GM19239 (cell line): ENCODE measurements at regions not wholly inside any gene's neighbourhood (a gene's known extent, or its start where the extent isn't known, plus 50 kb on each side); places are given as distances from the start of the nearest gene placed in this dataset.
"Not testable (repeated sequence)": the region's sequence is repeated elsewhere in the genome, so short reads cannot be mapped to it uniquely, and the experiment has no call there.

Experiments used
- DNase-seq: peaks from one replicate; pipeline ENCODE4 v3.0.0; 2011; ENCODE audit warnings: low spot score; ENCODE audit not compliant: insufficient read length
- FAIRE-seq: peaks from 2 replicates; lab custom pipeline; 2011; peaks lifted over from hg19 to GRCh38; lab: Jason Lieb, UNC

DNA sequence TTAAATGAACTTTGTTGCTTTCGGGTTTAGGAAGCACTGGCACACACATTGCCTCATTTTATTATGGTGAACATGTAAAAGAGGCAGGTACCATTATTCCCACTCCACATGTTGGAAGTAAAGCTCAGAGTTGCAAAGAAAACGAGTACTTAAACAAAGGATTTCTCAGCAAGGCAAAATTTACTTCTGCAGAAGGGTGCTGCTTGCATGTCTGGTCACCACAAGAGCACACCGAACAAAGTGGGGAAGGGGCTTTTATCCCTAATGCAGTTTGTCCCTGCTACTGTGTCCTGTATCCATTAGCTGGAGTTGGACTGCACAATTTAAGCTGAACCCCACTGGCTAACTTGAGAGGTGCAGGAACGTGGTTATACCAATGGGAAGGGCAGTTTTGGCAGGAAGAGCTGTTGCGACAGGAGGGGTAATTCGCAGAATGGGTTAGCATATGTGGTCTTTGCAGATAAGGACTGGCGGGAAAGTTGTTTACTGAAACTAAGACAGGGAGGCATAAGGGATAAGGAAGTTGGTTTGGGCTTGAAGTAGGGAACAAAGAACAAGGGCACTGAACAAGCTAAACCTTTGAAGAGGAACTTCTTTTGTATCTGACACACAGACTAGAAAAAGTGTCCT lies 545.5 kb downstream of the UQCRFS1 start:
- FAIRE-seq: no peak
- no peak for DNase-seq

DNA sequence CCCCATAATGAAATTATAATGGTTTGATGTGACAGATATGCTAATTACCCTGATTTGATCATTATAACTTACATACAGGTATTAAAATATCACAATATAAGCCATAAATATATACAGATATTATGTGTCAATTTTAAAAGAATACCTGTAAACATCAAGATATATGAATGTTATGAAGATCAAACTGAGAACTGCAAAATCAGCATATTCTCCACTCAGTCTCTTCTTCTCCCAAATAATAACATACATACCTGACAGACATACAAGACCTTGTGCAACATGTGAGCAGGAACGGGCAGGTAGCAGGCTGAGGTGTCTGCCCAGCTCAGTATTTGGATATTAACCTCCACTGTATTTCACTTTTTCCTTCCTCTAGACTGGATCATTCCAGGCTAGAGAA lies 547.2 kb downstream of the UQCRFS1 start:
- DNase-seq: no peak
- FAIRE-seq: no peak

DNA sequence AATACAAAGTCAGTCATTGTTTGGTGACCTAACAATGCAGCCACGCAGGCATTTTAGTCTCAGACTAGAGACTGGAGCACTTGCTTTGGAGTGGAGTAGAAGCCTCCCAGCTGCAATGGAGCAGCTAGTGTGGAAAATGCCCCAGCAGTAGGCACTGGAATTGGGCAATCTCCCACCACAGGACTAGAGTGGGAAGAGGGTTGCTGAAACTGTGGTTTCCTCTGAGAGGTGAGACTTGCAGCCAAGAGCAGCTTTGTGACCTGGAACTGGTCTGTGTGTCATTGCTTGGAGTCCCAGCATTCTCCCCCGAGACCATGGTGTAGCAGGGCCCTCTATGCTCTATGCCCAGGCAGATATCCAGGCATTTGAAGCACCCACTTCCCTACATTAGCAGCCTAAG lies 556.3 kb downstream of the UQCRFS1 start:
- no peak for DNase-seq
- no peak for FAIRE-seq

DNA sequence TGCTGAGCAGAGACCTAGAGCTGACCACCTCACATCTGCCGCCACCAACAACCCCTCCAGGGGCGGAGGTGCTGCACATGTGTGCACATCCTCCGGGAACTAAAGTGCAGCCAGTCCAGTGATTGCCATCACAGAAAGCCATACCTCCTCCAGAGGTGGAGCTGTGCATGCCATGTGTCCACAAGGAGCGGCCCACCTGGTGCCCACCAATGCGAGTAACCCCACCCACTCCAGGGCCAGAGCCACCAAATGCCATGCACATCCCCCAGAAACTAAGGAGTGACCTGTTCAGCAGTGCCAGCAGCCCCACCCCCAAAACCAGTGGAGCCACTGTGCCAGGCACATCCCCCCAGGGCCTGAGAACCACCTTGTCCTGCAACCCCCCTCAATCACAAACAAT lies 557.9 kb downstream of the UQCRFS1 start:
- FAIRE-seq (no peak), DNase-seq (no peak)

GRCh38 chr19:28652765-28653164 lies 560.2 kb downstream of the UQCRFS1 start:
- FAIRE-seq (no peak), DNase-seq (no peak)

DNA sequence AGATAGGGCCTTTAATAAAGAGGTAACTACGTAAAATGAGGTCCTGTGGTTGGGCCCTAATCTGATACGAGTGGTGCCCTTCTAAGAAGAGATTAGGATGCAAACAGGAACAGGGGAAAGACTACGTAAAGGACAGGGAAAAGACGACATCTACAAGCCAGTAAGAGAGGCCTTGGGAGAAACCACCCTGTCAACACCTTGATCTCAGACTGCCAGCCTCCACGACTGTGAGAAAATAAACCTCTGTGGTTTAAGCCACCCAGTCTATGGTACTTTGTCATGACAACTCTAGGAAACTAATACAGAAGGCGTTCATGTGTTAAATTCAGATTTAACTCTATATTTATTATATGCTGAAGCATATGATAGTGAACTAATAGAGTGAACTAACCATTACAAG lies 566.3 kb downstream of the UQCRFS1 start:
- FAIRE-seq (no peak), DNase-seq (no peak)

- FAIRE-seq: no peak
- no peak for DNase-seq
Measured at GRCh38 chr19:28644169-28644775, 568.7 kb downstream of the UQCRFS1 start.

DNA sequence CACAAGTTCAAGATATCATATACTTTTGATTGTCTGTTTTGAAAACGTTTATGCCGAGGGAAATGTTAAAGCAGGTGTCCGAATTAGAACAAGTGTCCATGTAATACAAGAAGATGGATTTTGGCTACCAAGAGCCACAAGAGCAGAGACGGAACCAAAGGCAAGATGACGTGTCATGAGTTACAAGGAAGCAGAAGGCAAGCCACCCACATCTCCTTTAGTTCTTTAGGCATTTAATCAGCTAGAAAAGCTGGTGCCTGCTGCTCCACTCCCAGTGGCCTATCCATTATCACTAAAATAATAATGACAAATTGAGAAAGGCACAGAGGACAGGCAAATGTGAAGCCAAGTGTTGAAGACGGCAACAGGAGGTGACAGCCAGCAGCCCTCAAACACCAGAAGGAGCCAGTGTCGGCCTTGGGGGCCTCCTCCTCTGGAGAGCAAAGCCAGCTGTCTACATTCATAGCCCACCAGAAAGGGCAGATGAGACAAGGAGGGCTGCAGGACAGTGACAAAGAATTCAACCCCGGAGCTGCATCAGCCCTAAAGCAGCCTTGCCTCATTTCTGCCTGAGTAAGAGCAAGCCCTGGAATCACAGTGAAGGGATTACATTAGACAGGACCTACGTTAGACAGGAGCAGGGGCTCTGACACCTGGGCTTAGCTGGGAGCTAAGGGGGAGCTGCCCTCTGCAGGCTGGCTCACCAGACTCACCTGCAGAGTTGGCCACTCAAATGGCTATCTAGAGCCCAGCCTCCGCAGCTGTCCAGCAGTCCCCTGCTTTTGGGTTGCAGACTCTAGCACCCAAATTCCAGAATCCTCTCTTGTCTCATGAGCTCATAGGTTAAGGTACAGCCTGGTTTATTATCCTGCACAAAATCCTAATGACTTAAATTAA lies 569.9 kb downstream of the UQCRFS1 start:
- no peak for DNase-seq
- FAIRE-seq: no peak

- DNase-seq: no peak
- FAIRE-seq: no peak
Measured at GRCh38 chr19:28641395-28641794, 571.6 kb downstream of the UQCRFS1 start.

DNA sequence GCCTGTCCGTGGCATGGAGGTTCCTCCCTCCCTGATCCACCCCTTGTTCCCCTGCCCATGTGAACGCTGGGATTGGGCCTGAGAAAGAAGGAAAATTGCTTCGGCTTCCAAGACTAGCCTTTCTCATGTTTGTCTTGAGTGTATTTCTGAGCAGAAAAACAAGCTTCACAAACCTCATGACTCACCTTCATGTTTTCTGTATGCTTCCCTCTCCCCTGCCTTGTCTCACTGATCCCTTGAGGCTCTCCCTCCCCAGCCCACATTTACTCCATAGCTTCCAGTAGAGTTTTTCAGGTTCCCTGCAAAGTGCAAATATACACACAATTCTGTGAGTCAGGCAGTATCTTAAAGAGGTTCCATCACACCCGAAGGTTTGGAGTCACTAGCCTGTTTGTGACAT lies 572.4 kb downstream of the UQCRFS1 start:
- FAIRE-seq (no peak), DNase-seq (no peak)

DNA sequence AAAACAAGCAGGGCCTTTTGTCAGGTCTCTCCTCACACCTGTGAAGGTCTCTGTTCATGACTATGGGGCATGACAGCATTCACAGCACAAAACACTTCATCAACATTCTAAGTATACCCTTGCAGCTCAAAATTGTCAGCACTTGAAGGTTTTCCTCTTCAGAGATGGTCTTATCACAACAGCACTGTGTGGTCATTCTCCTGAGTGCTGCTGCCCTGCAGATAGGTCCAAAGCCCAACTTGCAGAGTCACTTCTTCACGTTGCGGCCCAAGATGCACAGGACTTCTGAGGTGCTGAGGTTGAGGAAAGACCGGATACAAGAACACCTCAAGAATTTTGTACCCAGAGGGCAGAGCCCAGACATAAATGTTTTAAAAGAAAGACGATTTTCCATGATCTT lies 574.5 kb downstream of the UQCRFS1 start:
- DNase-seq (no peak), FAIRE-seq (no peak)

GRCh38 chr19:28636706-28637105 lies 576.2 kb downstream of the UQCRFS1 start:
- DNase-seq (no peak), FAIRE-seq (no peak)

- FAIRE-seq (no peak), DNase-seq (no peak)
Measured at GRCh38 chr19:28636016-28636629, 576.8 kb downstream of the UQCRFS1 start.

- DNase-seq: no peak
- no peak for FAIRE-seq
Measured at GRCh38 chr19:28634837-28635236, 578.1 kb downstream of the UQCRFS1 start.

GRCh38 chr19:28634019-28634328 lies 579.0 kb downstream of the UQCRFS1 start:
- no peak for FAIRE-seq
- DNase-seq: no peak

DNA sequence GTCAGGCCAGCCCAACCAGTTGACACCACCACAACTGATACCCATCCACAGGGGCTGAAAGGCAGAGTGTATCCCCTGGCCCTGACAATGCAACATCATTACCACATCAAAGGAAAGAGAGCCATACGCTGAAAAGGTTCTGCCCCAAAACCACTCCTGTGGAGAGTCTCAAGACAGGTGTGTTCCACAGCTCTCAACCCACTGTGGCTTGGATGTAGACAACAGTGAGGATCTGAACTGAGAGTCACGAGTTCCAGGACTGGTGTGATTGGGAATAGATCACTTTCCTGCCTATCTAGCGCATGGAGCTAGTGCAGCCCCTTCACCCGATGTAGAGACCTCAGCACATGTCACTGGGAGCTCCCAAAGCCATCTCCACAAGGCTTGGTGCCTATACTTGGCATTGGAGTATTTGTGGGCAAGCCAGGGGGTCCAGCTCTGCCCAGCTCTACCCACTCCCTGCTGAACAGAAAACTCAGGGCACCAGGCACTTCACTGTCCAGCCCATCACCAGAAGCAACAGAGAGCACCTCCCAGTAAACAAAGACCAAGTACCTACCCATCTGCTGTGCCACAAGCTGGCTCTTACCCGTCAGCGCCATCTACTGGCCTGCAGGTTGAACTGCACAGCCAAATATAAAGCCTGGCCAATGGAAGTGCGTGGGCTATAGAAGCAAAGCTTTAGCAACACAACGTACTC lies 579.5 kb downstream of the UQCRFS1 start:
- DNase-seq (no peak), FAIRE-seq (no peak)

- DNase-seq (no peak), FAIRE-seq (no peak)
Measured at GRCh38 chr19:28632371-28633080, 580.4 kb downstream of the UQCRFS1 start.

- DNase-seq: no peak
- no peak for FAIRE-seq
Measured at GRCh38 chr19:28631961-28632360, 581.0 kb downstream of the UQCRFS1 start.

DNA sequence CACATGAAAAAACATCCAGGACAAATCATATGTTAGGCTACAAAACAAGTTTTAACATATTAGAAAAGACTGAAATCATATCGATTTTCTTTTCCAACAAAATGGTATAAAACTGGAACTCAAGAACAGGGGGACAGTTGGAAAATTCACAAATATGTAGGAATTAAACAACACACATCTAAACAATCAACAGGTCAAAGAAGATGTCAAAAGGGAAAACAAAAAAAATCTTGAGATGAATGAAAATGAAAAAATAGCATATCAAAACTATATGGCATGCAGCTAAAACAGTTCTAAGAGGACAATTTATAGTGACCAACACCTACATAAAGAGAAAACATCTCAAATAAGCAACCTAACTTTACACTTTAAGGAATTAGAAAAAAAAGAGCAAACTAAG lies 585.3 kb downstream of the UQCRFS1 start:
- DNase-seq (no peak), FAIRE-seq (no peak)

- DNase-seq, FAIRE-seq: not testable (repeated sequence)
Measured at GRCh38 chr19:28626407-28626806, 586.5 kb downstream of the UQCRFS1 start.
